Bronchial epithelial cell (primary cell): ENCODE measurements at regions not wholly inside any gene's neighbourhood (a gene's known extent, or its start where the extent isn't known, plus 50 kb on each side); places are given as distances from the start of the nearest gene placed in this dataset.
A peak's percentile ranks its signal among the peaks of the same experiment; 100 is the strongest.

Experiments
- DNase-seq: peaks from one replicate; pipeline ENCODE4 v3.0.0-alpha.2; 2010; ENCODE audit warnings: low read depth
- FAIRE-seq: peaks from 2 replicates; lab custom pipeline; 2011; peaks lifted over from hg19 to GRCh38; lab: Jason Lieb, UNC
- H3K27me3 ChIP-seq: 2 replicates; pipeline ENCODE4 v1.5.1; 2011; ENCODE audit warnings: low read length; ENCODE audit not compliant: control insufficient read depth, insufficient read depth
- H3K36me3 ChIP-seq: 2 replicates; pipeline ENCODE4 v1.5.1; 2011; ENCODE audit warnings: low read length; ENCODE audit not compliant: control insufficient read depth, insufficient read depth
- H3K4me3 ChIP-seq: 2 replicates; pipeline ENCODE4 v1.5.1; 2011; ENCODE audit warnings: mild to moderate bottlenecking, low read depth, low read length, control low read depth
- TF ChIP-seq, protein P1 (sequence below): IDR thresholded peaks from 2 replicates; pipeline ENCODE4 v1.5.1; 2011; ENCODE audit warnings: mild to moderate bottlenecking, moderate library complexity, low read length, control low read depth, inconsistent platforms; ENCODE audit not compliant: insufficient read depth, severe bottlenecking

DNA sequence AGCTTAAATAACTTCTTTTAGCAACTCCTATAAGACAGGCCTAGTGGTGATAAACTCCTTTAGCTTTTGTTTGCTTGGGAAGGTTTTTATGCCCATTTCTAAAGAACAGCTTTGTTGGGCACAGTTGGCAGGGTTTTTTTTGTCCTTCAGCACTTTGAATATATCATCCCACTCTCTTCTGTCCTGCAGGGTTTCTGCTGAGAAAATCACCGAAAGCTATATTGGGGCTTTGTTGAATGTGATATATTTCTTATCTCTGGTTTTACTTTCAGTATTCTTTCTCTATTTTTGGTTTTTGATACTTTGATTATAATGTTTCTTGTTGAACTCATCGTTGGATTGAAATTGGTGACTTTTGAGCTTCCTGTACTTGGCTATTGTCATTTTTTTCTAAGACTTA lies 372.8 kb upstream of the ZC3H15 start:
- TF ChIP-seq, protein P1, sequence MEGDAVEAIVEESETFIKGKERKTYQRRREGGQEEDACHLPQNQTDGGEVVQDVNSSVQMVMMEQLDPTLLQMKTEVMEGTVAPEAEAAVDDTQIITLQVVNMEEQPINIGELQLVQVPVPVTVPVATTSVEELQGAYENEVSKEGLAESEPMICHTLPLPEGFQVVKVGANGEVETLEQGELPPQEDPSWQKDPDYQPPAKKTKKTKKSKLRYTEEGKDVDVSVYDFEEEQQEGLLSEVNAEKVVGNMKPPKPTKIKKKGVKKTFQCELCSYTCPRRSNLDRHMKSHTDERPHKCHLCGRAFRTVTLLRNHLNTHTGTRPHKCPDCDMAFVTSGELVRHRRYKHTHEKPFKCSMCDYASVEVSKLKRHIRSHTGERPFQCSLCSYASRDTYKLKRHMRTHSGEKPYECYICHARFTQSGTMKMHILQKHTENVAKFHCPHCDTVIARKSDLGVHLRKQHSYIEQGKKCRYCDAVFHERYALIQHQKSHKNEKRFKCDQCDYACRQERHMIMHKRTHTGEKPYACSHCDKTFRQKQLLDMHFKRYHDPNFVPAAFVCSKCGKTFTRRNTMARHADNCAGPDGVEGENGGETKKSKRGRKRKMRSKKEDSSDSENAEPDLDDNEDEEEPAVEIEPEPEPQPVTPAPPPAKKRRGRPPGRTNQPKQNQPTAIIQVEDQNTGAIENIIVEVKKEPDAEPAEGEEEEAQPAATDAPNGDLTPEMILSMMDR: no peak
- FAIRE-seq: no peak
- no peaks in the 10 kb centered on the region for H3K27me3 ChIP-seq

DNA sequence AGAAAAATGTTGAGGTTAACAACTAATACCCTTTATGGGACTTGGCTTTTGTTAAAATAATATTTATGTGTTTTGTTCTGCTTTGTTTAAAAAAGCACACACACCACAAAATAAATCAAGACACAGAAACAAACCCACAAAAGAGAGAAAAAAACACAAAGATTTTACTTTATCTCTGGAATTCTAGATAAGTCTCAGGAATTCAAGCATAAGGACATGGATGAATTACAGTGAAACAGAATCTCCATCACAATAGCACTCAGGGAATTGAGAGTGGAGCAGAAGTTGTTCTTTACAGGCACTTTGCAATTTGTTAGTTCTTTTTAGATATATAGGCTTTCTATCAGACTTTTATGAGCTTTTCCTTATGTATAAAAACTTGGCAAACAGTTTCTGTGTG lies 360.9 kb upstream of the ZC3H15 start:
- FAIRE-seq (no peak), DNase-seq (no peak)
- no peaks in the 10 kb centered on the region for H3K36me3 ChIP-seq
- TF ChIP-seq, protein P1: no peak
- H3K27me3 ChIP-seq: no peaks in the 10 kb centered on the region
- H3K4me3 ChIP-seq: no peak overlapping the region

More for the DNA sequence above, 372.8 kb upstream of the ZC3H15 start:
- no peak overlapping the region for H3K4me3 ChIP-seq
- H3K36me3 ChIP-seq: no peaks in the 10 kb centered on the region
- DNase-seq: no peak

DNA sequence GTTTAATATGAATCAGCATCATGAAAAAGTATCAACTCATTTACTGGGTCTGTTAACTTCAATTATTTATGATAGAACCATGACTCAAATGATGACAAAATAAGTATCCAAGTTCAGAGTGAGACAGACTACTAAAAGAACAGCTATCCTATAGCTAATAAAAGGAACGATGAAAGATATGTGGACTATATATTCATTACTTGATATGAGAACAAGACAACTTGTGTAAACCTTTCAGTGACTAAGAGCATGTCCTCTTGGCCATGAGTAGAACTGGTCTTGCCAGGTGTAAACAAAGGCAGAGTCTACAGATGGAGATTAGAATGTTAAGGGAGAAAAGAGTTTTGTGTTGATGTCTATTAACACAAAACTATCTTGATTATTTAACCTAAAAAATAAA lies 360.4 kb upstream of the ZC3H15 start:
- FAIRE-seq (no peak), DNase-seq (peak; percentile 41)
- Histone ChIP-seq H3K4me3 (no peak overlapping the region), H3K27me3 (no peaks in the 10 kb centered on the region), H3K36me3 (no peaks in the 10 kb centered on the region)
- TF ChIP-seq, protein P1: no peak

DNA sequence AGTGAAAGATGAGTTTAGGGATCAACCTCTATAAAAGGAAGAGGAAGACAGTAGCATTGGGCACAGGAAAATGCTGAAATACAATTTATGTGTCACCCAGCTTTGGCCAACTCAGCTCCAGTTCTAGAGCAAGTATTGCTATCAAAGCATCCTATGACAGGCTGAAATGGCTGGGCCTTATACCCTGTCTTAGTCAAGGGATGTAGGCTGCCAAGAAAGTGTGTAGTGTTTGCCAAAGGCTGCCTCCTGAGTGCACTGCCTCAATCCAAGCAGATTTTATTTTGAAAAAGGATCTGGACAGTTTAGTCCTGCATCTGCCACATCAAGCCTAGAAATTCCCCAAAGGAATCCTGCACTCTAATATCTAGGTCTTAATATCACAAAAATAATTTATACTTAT lies 359.9 kb upstream of the ZC3H15 start:
- H3K36me3 ChIP-seq: no peaks in the 10 kb centered on the region
- DNase-seq: no peak
- no peak overlapping the region for H3K4me3 ChIP-seq
- H3K27me3 ChIP-seq: no peaks in the 10 kb centered on the region
- TF ChIP-seq, protein P1: no peak
- no peak for FAIRE-seq

DNA sequence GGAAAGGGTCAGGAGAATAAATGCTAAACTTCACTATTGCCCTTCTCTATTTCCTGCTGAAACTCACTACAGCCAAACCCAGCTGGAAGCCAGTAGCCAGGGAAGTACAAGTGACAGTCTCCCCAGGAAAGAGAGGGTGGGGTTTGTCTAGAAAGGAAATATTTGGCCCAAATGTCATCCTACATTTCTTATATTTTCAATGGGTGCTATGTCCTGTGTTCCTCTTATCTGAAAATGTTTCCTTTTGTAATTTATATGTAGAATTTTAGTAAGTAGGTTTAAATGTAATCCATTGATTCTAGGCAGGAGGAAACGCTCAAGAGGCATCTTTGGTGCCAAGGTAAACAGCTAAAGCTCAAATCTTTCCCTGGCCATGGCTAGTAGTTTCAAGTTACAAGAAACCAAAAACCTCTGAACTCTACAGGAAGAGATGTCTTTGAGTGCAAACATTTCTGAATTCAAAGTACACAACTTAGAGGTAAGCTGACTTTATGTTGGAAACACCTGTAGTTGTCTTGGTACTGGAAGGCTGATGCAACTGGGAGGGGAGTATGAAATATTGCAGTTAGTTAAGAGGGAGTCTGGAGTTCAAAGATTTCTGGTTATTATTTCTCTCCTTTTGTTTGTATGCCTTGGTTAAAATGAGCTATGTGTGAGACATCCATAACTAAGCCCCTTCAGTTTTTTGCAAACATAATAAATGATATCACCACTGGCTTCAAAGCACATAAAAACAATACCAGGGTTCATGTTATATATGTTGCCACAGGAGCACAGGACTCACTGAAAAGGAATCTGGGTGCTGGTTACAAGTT lies 356.1 kb upstream of the ZC3H15 start:
- FAIRE-seq (no peak), DNase-seq (peak; percentile 71)
- TF ChIP-seq, protein P1: no peak
- H3K4me3 ChIP-seq: no peak overlapping the region
- no peaks in the 10 kb centered on the region for H3K27me3 ChIP-seq
- no peaks in the 10 kb centered on the region for H3K36me3 ChIP-seq
